GM19463 (cell line): ENCODE measurements at regions not wholly inside any gene's neighbourhood (a gene's known extent, or its start where the extent isn't known, plus 50 kb on each side); places are given as distances from the start of the nearest gene placed in this dataset.
A peak's percentile ranks its signal among the peaks of the same experiment; 100 is the strongest.
"Not testable (repeated sequence)": the region's sequence is repeated elsewhere in the genome, so short reads cannot be mapped to it uniquely, and the experiment has no call there.

Experiments used
- ATAC-seq: cut with Tn5 transposase; IDR thresholded peaks from one replicate; pipeline ENCODE4 v1.9.1; 2021; ENCODE audit warnings: mild to moderate bottlenecking, moderate library complexity; ENCODE audit not compliant: unreplicated experiment

DNA sequence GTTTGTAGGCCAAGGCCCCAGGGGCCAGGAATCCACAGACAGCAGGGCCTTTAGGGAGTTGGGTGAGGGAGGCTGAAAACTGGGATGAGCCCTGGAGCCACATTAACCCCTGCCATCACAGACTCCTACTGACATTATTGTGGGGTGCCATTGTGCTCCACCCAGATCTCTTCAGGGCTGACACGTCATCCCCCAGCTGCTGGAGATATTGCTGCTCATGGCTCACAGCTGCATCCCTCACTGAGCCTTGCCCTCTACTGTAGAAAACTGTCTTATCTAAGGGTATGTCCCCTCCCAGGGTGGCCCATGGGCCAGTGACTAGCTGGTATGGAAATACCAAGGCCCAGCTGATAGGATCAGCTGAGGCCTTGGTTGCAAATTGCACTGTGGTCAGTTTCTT is 87.3 kb upstream of the PRR23C start:
- ATAC-seq, result no peak

- ATAC-seq, result no peak
Measured at GRCh38 chr3:139132976-139133375, 88.3 kb upstream of the PRR23C start.

GRCh38 chr3:139134678-139135372 is 90.1 kb upstream of the PRR23C start:
- ATAC-seq, result no peak

GRCh38 chr3:139135657-139136056 is 91.0 kb upstream of the PRR23C start:
- no peak for ATAC-seq

- ATAC-seq, result no peak
Measured at GRCh38 chr3:139136469-139137202, 91.9 kb upstream of the PRR23C start.

DNA sequence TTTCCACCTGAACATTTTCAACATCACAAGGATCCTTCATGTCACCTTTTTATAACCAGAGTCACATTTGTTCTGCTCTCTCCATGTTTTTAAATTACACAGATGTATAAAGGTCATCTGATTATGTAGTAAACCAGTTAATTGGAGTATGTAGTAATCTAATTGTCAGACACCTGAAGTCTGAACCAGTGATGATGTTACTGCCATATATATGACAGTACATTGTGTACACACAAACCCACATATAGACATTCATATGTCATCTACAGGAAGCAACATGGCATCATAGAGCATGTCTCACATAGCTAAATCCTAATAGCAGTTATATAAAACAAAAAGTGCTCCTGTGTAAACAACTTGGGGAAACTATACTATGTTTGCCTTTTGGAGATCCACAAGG is 95.9 kb upstream of the PRR23C start:
- ATAC-seq, result no peak

- not testable (repeated sequence) for ATAC-seq
Measured at GRCh38 chr3:139145980-139146379, 101.3 kb upstream of the PRR23C start.

GRCh38 chr3:139151530-139151929 is 106.8 kb upstream of the PRR23C start:
- ATAC-seq, result no peak

DNA sequence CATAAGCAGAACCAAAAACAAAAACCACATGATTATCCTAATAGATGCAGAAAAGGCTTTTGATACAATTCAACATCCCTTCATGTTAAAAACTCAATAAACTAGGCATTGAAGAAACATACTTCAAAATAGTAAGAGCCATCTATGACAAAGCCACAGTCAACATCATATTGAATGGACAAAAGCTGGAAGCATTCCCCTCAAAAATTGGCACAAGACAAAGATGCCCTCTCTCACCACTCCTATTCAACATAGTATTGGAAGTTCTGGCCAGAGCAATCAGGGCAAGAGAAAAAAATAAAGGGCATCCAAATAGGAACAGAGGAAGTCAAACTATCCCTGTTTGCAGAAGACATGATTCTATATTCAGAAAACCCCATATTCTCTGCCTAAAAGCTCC is 108.7 kb upstream of the PRR23C start:
- not testable (repeated sequence) for ATAC-seq

DNA sequence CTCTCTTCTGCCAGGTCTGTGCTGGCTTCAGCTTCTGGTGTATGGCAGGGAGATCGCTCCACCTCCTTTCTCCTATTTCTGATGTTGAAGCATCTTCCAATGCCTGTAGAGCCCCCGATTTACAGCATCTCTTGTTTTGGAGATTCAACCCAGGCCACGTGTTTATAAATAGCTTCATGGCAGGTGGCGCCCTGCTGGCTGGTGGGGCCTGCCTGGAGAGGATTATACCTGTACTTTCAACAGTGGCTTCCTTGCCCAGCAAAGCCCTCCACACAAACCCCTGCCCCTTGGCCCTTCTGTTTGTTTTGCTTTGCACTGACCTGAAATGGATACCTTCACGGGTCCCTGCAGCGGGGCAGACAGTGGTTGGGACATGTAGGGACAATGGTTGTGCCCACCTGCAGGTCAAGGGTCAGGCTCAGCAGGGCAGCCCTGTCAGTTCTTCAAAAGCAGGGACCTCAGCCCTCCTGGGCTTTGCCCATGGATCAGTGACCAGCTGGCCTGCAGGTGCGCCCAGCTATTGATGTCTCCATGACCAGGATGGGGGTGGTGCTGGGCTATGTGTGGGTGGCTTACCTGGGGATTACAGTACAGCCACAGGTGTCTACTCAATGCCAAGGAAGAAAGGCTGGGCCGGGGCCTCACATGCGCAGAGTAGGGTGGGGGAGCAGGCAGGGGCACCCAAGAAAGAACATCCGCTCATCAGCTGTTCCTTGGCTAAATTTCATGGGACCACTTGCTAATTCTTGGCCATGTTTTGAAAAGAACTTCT is 112.7 kb upstream of the PRR23C start:
- ATAC-seq, result no peak

- no peak for ATAC-seq
Measured at GRCh38 chr3:139159356-139159755, 114.7 kb upstream of the PRR23C start.

DNA sequence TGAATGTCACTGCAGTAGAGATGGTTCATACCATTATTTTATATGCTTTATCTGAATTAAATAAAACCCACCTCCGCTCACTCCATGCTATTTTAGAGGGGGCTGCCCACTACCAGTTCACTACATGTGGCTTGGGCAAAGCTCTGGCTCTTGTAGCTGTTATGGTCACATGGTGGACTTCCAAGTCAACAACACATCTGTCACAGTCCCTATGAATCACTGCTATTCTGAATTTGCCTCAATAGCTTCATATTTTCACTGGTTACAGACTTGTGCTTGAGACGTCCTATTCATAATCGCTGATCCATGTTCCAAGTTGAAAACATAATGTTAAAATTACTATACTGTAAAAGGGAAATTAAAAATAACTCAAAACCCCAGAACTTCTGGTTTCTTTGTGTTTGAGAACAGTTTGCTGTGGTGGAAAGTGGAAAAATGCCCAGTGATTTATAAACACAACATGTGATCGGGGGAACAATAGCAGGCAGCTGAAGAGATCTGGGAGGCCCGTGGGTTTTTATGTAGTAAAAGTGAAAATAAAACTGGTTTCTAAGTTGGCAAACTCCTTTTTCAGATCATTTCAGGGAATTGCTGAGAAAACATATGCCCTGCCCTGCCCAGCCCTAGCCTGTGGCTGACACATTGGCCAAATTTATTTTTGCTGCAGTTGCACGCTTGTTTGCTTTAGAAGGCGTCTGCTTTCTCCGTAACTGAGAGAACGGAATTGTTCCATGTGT is 128.8 kb upstream of the PRR23C start:
- peak; percentile 41 for ATAC-seq

DNA sequence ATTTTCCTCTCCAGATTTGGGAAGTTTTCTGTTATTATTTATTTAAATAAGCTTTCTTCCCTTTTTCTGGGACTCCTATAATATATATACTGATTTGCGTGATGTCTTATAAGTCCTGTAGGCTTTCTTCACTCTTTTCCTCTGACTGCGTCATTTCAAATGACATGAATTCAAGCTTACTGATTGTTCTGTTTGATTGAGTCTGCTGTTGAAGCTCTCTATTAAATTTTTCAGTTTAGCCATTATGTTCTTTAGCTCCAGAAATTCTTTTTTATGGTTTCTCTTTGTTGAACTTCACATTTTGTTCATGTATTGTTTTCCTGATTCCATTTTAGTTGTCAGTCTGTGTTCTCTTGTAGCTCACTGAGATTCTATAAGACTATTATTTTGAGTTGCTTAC is 135.8 kb upstream of the PRR23C start:
- ATAC-seq, result no peak

- no peak for ATAC-seq
Measured at GRCh38 chr3:139182143-139182542, 137.5 kb upstream of the PRR23C start.

- ATAC-seq, result no peak
Measured at GRCh38 chr3:139182598-139182997, 137.9 kb upstream of the PRR23C start.

DNA sequence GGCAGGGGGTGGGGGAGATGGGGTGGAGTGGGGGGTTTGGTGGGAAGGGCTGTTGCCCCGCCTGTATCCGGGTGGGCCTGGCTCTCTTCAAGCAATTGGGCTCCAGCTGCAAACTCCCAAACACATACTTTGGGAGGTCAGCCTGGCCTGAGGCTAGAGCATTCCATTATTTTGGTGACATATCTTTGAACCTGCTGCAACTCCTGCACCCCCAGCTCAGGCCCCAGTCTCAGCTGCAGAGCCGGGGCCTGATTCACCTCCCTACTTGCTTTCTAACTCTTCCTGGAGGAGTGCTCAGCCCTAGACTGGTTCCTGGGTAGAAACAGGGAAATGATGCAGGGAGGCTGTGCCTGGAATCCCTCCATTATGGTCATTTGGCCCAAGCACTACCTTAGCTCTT is 140.8 kb upstream of the PRR23C start:
- no peak for ATAC-seq

DNA sequence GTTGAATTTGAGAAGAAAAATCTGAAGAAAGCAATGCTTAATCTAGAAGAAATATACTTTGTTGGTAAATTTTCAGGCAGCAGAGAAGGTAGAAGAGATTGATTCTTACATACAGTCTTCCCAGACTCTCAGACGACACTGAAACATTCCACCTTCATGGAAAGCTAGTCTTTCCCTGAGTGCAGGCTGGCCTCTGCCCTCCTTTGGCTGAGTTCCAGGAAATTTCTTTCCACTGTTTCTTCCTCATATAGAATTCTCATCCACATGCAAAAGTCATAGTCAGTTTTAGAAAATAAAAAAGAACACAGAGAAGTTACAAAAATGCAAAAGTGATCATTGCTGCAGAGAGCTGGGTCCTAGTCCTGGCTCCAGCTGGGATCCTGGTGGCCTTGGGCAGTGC is 142.5 kb upstream of the PRR23C start:
- no peak for ATAC-seq

DNA sequence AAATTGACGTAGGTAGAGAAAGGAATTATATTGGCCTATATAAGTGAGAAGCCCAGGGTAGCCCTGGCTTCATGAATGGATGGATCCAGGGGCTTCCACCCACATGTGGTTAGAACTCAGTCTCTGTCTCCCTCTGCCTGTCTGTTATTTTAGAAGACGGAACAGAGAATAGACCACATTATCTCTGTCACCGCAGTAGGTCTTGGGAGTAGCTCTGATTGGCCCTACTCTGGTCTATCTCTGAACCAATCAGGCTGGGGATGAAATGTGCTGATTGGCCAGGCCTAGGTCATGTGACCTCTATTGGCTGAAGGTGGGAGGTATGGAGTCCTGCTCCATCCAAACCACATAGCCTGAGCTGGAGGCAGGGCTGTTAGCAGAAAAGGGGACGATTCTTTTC is 143.0 kb upstream of the PRR23C start:
- ATAC-seq, result no peak

DNA sequence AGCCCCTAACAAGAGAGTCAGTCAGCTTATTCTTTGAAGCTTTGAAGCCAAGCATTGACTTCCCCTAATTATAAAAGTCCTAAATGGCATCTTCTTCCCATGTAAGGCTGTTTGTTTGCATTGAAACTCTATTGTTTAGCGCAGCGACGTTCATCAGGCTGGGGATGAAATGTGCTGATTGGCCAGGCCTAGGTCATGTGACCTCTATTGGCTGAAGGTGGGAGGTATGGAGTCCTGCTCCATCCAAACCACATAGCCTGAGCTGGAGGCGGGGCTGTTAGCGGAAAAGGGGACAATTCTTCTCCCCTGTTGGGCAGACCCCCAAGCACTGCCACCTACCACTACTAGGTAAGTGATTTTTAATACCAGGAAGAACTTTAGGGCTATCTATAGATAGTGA is 145.3 kb upstream of the PRR23C start:
- ATAC-seq, result no peak

DNA sequence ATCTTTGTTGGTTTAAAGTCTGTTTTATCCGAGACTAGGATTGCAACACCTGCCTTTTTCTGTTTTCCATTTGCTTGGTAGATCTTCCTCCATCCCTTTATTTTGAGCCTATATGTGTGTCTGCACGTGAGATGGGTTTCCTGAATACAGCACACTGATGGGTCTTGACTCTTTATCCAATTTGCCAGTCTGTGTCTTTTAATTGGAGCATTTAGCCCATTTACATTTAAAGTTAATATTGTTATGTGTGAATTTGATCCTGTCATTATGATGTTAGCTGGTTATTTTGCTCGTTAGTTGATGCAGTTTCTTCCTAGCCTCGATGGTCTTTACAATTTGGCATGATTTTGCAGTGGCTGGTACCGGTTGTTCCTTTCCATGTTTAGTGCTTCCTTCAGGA is 149.4 kb upstream of the MRPS22 start:
- not testable (repeated sequence) for ATAC-seq

GRCh38 chr3:139196146-139196545 is 147.7 kb upstream of the MRPS22 start:
- ATAC-seq, result not testable (repeated sequence)
